Uterus (tissue), 3 donors: ENCODE measurements at regions not wholly inside any gene's neighbourhood (a gene's known extent, or its start where the extent isn't known, plus 50 kb on each side); places are given as distances from the start of the nearest gene placed in this dataset.
"Not testable (repeated sequence)": the region's sequence is repeated elsewhere in the genome, so short reads cannot be mapped to it uniquely, and the experiment has no call there.

Experiments used
- DNase-seq, 2 donors: peaks; one replicate each; pipeline ENCODE4 v3.0.0-alpha.2; 2019 to 2020
- H3K27ac ChIP-seq, 2 donors: fragments of 200-600 bp; sonication (generic); 1 replicate in 1 of 2; 2 replicates in 1 of 2; pipeline ENCODE4 v1.5.1; 2016 to 2018
- H3K27me3 ChIP-seq, 2 donors: fragments of 200-600 bp; sonication (generic); one replicate each; pipeline ENCODE4 v1.5.1; 2018 to 2019; ENCODE audit warnings: control low read depth in 1 of 2
- H3K36me3 ChIP-seq, 2 donors: fragments of 200-600 bp; sonication (generic); one replicate each; pipeline ENCODE4 v1.5.1; 2019; ENCODE audit warnings: control low read depth in 1 of 2
- H3K4me1 ChIP-seq, 2 donors: fragments of 200-600 bp; sonication (generic); one replicate each; pipeline ENCODE4 v1.5.1; 2018 to 2019; ENCODE audit warnings: control low read depth in 1 of 2
- H3K4me3 ChIP-seq, 2 donors: fragments of 200-600 bp; sonication (generic); 1 replicate in 1 of 2; 2 replicates in 1 of 2; pipeline ENCODE4 v1.5.1; 2018 to 2019; ENCODE audit warnings: mild to moderate bottlenecking in 1 of 2
- H3K9me3 ChIP-seq, 2 donors: fragments of 200-600 bp; sonication (generic); one replicate each; pipeline ENCODE4 v1.5.1; 2019; ENCODE audit warnings: control low read depth in 1 of 2
- POLR2A ChIP-seq, 2 donors: fragments of 450-650 bp; IDR thresholded peaks; one replicate each; pipeline ENCODE4 v1.6.1; 2016; ENCODE audit warnings: antibody characterized with exemption in 2 of 2, mild to moderate bottlenecking in 1 of 2, moderate library complexity in 1 of 2
- intact Hi-C: fragments of 100-400 bp; cut with DNase I; formaldehyde crosslinking; loops from one replicate; pipeline ENCODE4 v1.15.1; 2023; ENCODE audit warnings: low total_unique reads
- TF ChIP-seq, protein P1 (sequence below), 4 experiments: fragments of 200-600 bp in 2 of 4; fragments of 450-650 bp in 2 of 4; sonication (generic) in 2 of 4; IDR thresholded peaks; one replicate each; pipeline ENCODE4 v1.5.1; 2016 to 2019; ENCODE audit warnings: antibody characterized with exemption in 4 of 4, mild to moderate bottlenecking in 2 of 4, moderate library complexity in 1 of 4
- donor health status: DM: yes; HTN: yes; CAD: no.

DNA sequence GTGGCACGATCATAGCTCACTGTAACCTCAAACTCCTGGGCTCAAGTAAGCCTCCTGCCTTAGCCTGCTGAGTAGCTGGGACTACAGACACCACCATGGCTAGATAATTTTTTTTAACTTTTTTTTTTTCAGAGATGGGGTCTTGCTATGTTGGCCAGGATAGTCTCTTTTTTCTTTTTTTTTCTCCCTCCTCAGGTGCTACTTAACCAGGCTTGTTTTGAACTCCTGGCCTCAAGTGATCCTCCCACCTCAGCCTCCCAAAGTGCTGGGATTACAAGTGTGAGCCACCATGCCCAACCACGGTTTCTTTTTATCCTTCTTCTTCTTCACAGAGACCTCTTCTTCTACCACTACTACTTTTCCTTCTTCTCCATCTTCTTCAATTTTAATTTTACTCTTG lies 53.8 kb upstream of the MAP4 start:
- Histone ChIP-seq H3K9me3 (no peaks in the 10 kb centered on the region), H3K27me3 (no peaks in the 10 kb centered on the region), H3K27ac (no peak overlapping the region), H3K4me3 (no peak overlapping the region), H3K4me1 (peaks cover 0 to 7% of the 10 kb centered on the region in 2 donors), H3K36me3 (no peaks in the 10 kb centered on the region)
- intact Hi-C loops = no loop called here
- TF ChIP-seq, protein P1, sequence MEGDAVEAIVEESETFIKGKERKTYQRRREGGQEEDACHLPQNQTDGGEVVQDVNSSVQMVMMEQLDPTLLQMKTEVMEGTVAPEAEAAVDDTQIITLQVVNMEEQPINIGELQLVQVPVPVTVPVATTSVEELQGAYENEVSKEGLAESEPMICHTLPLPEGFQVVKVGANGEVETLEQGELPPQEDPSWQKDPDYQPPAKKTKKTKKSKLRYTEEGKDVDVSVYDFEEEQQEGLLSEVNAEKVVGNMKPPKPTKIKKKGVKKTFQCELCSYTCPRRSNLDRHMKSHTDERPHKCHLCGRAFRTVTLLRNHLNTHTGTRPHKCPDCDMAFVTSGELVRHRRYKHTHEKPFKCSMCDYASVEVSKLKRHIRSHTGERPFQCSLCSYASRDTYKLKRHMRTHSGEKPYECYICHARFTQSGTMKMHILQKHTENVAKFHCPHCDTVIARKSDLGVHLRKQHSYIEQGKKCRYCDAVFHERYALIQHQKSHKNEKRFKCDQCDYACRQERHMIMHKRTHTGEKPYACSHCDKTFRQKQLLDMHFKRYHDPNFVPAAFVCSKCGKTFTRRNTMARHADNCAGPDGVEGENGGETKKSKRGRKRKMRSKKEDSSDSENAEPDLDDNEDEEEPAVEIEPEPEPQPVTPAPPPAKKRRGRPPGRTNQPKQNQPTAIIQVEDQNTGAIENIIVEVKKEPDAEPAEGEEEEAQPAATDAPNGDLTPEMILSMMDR (IDR thresholded peaks at IDR 0.05) = no peak
- TF ChIP-seq POLR2A (IDR thresholded peaks at IDR 0.05) = no peak
- no peak for DNase-seq

DNA sequence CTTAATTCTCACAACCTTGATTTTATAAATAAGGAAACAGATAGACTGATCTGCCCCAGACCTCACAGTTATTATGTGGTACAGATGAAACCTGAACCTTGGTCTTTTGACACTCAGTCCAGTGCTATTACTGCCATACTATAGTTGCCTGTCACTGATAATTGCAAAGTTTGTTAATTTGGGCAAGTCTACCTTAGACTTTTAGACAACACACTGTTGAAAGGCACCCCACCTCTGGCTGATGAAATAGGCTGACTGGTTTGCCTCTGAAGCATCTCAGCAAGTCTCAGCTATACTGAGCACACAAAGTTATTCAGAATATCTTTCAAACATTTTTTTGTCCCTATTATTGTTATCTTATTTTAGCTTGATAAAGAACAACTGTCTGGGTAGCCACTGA lies 53.1 kb upstream of the MAP4 start:
- Histone ChIP-seq H3K4me3 (no peak overlapping the region), H3K27ac (no peak overlapping the region), H3K4me1 (peaks cover 0 to 7% of the 10 kb centered on the region in 2 donors)

DNA sequence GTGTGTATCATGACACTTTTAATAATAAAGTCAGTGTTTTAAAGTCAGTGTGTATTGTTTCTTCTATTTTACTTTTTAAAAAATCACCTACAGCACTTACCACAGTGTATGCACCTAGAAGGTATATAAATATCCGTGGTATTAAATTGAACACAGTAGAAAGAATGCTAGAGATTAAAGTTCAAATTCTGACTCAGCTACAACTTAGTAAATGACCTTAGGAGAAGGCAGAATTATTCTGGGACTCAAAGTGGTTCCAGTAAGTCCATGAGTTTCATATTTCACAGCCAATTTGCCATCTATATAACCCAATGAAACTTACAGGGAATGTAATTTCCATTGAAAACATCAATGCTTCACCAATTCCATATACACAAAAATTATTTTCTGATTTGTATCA lies 52.7 kb upstream of the MAP4 start:
- TF ChIP-seq, protein P1 (IDR thresholded peaks at IDR 0.05) = no peak
- no peak for TF ChIP-seq POLR2A (IDR thresholded peaks at IDR 0.05)
- H3K36me3 ChIP-seq = no peaks in the 10 kb centered on the region
- intact Hi-C loops = no loop called here
- no peaks in the 10 kb centered on the region for H3K9me3 ChIP-seq
- DNase-seq = no peak
- H3K27me3 ChIP-seq = no peaks in the 10 kb centered on the region
- peaks cover 0 to 7% of the 10 kb centered on the region in 2 donors for H3K4me1 ChIP-seq
- no peak overlapping the region for H3K27ac ChIP-seq
- H3K4me3 ChIP-seq = no peak overlapping the region

More for the DNA sequence above, 53.1 kb upstream of the MAP4 start:
- Histone ChIP-seq H3K9me3 (no peaks in the 10 kb centered on the region), H3K27me3 (no peaks in the 10 kb centered on the region), H3K36me3 (no peaks in the 10 kb centered on the region)
- TF ChIP-seq POLR2A (IDR thresholded peaks at IDR 0.05) = no peak
- TF ChIP-seq, protein P1 (IDR thresholded peaks at IDR 0.05) = no peak
- intact Hi-C loops = no loop called here
- no peak for DNase-seq

DNA sequence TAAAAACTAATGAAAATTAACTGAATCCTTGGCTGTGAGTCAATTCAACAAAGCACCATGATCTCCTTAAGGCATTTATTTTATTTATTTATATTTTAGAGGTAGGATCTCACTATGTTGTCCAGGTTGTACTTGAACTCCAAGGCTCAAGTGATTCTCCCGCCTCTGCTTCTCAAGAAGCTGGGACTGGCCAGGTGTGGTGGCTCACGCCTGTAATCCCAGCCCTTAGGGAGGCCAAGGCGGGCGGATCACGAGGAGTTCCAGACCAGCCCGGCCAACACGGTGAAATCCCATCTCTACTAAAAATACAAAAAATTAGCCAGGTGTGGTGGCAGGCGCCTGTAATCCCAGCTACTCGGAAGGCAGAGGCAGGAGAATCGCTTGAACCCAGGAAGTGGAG lies 52.1 kb upstream of the MAP4 start:
- H3K9me3 ChIP-seq, H3K27ac ChIP-seq, intact Hi-C loops, H3K27me3 ChIP-seq, H3K4me1 ChIP-seq, H3K36me3 ChIP-seq, H3K4me3 ChIP-seq, DNase-seq: not testable (repeated sequence)

DNA sequence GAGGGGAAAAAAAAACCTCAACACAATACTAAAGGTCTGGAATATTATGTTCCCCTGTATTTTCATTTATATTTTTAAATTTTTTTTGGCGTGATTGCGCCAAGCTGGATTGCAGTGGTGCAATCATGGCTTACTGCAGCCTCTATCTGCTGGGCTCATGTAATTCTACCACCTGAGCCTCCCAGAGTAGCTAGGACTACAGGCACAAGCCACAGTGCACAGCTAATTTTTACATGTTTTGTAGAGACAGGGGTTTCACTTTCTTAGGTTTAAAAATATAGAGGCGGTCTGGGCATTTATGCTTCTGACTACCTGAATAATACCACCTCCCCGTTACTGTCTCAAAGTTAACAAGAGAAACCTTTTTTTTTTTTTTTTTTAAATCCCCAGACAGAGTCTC lies 51.1 kb upstream of the MAP4 start:
- Histone ChIP-seq H3K36me3 (no peaks in the 10 kb centered on the region), H3K27ac (no peak overlapping the region), H3K4me1 (peaks cover 0 to 6% of the 10 kb centered on the region in 2 donors), H3K4me3 (no peak overlapping the region), H3K27me3 (no peaks in the 10 kb centered on the region), H3K9me3 (no peaks in the 10 kb centered on the region)
- intact Hi-C loops = no loop called here
- TF ChIP-seq, protein P1 (IDR thresholded peaks at IDR 0.05) = no peak
- TF ChIP-seq POLR2A (IDR thresholded peaks at IDR 0.05) = no peak
- no peak for DNase-seq
